ENCODE measurements at regions not wholly inside any gene's neighbourhood (a gene's known extent, or its start where the extent isn't known, plus 50 kb on each side); places are given as distances from the start of the nearest gene placed in this dataset.

- Histone ChIP-seq H3K27me3 (replicated peaks in 1 of 2; ENCODE audit: control insufficient read depth in 2 of 2, insufficient read depth in 2 of 2, low read length in 1 of 2) (no peaks in the 10 kb centered on the region), H3K4me1 (ENCODE audit: control insufficient read depth, insufficient read depth, low read length) (no peaks in the 10 kb centered on the region), H3K4me2 (ENCODE audit: control insufficient read depth, insufficient read depth) (no peak overlapping the region), H3K36me3 (ENCODE audit: control insufficient read depth in 2 of 2, insufficient read depth in 2 of 2, low read length in 1 of 2) (no peaks in the 10 kb centered on the region), H3K4me3 (no peak overlapping the region), H2AFZ (ENCODE audit: control insufficient read depth, low read depth, low read length) (no peak overlapping the region), H3K9ac (ENCODE audit: control insufficient read depth, insufficient read depth, low read length) (no peak overlapping the region), H4K20me1 (ENCODE audit: control insufficient read depth, insufficient read depth) (no peaks in the 10 kb centered on the region), H3K9me3 (replicated peaks; ENCODE audit: control insufficient read depth, insufficient read depth, low read length) (no peaks in the 10 kb centered on the region; the same call in 2 of the 3 replicates), H3K27ac (ENCODE audit: control insufficient read depth, insufficient read depth) (no peak overlapping the region), H3K79me2 (ENCODE audit: control insufficient read depth, insufficient read depth, low read length) (no peaks in the 10 kb centered on the region)
- WGBS (ENCODE audit: insufficient coverage, insufficient replicate concordance, low lambda C conversion rate, missing lambda C conversion rate): 53% methylated on average over 10 of the region's 10 CpGs
- FAIRE-seq (no peak), DNase-seq (ENCODE audit: low read depth, low spot score) (no peak), ATAC-seq (no peak; the same call in 2 of the 3 replicates)
- intact Hi-C loops (cut with micrococcal nuclease; ENCODE audit: unreplicated experiment): no loop called here
- no TSS peak for BruUV-seq (replicated peaks)
- ChIA-PET RAD21 (ENCODE audit: unreplicated experiment) (interaction anchor here (0.6 kb wide), 1 partner anchor 16 kb away, joined by 3 read pairs; no protein-coding TSS in a partner anchor), POLR2A (no interaction called here), SMC1A (ENCODE audit: uncharacterized antibody, unreplicated experiment) (interaction anchor here (1.5 kb wide), 1 partner anchor 236 kb away, joined by 3 read pairs; no protein-coding TSS in a partner anchor), CTCF (no interaction called here)
- in situ Hi-C loops (cut with MboI): no loop called here
- TF ChIP-seq, protein P1, sequence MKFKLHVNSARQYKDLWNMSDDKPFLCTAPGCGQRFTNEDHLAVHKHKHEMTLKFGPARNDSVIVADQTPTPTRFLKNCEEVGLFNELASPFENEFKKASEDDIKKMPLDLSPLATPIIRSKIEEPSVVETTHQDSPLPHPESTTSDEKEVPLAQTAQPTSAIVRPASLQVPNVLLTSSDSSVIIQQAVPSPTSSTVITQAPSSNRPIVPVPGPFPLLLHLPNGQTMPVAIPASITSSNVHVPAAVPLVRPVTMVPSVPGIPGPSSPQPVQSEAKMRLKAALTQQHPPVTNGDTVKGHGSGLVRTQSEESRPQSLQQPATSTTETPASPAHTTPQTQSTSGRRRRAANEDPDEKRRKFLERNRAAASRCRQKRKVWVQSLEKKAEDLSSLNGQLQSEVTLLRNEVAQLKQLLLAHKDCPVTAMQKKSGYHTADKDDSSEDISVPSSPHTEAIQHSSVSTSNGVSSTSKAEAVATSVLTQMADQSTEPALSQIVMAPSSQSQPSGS (IDR thresholded peaks at IDR 0.05; ENCODE audit: low read length): no peak
- TF ChIP-seq, protein P2, sequence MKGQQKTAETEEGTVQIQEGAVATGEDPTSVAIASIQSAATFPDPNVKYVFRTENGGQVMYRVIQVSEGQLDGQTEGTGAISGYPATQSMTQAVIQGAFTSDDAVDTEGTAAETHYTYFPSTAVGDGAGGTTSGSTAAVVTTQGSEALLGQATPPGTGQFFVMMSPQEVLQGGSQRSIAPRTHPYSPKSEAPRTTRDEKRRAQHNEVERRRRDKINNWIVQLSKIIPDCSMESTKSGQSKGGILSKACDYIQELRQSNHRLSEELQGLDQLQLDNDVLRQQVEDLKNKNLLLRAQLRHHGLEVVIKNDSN (IDR thresholded peaks at IDR 0.05; ENCODE audit: borderline replicate concordance, extremely low read length, insufficient read depth, low read depth, low read length): no peak
- TF ChIP-seq, protein P3, sequence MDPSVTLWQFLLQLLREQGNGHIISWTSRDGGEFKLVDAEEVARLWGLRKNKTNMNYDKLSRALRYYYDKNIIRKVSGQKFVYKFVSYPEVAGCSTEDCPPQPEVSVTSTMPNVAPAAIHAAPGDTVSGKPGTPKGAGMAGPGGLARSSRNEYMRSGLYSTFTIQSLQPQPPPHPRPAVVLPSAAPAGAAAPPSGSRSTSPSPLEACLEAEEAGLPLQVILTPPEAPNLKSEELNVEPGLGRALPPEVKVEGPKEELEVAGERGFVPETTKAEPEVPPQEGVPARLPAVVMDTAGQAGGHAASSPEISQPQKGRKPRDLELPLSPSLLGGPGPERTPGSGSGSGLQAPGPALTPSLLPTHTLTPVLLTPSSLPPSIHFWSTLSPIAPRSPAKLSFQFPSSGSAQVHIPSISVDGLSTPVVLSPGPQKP (IDR thresholded peaks at IDR 0.05; ENCODE audit: low read depth, low read length): no peak
- no peak for TF ChIP-seq HDAC6 (IDR thresholded peaks at IDR 0.05; ENCODE audit: unreplicated experiment)
- TF ChIP-seq BCL3 (IDR thresholded peaks at IDR 0.05; ENCODE audit: borderline replicate concordance, insufficient read depth, low read depth, low read length, poor library complexity, severe bottlenecking): no peak
Measured at GRCh38 chr19:28224441-28224840, 988.5 kb downstream of the UQCRFS1 start.
